GM18951 (cell line): ENCODE measurements at regions not wholly inside any gene's neighbourhood (a gene's known extent, or its start where the extent isn't known, plus 50 kb on each side); places are given as distances from the start of the nearest gene placed in this dataset.
"Not testable (repeated sequence)": the region's sequence is repeated elsewhere in the genome, so short reads cannot be mapped to it uniquely, and the experiment has no call there.

Experiments used
- POLR2A ChIP-seq: IDR thresholded peaks from 4 replicates; pipeline ENCODE4 v1.6.1; 2011; ENCODE audit warnings: mild to moderate bottlenecking; ENCODE audit not compliant: insufficient read length, insufficient read depth; ENCODE audit errors: extremely low read depth
- in situ Hi-C: fragments of 300-500 bp; cut with MboI; formaldehyde crosslinking; loops from one replicate; pipeline ENCODE4 v1.12.0; 2022; ENCODE audit warnings: low sequenced_read_pairs, mixed read lengths, inconsistent platforms; ENCODE audit not compliant: unreplicated experiment

GRCh38 chr3:24545887-24546286 lies 51.2 kb upstream of the THRB start:
- no peak for TF ChIP-seq POLR2A
- in situ Hi-C loops: no loop called here

DNA sequence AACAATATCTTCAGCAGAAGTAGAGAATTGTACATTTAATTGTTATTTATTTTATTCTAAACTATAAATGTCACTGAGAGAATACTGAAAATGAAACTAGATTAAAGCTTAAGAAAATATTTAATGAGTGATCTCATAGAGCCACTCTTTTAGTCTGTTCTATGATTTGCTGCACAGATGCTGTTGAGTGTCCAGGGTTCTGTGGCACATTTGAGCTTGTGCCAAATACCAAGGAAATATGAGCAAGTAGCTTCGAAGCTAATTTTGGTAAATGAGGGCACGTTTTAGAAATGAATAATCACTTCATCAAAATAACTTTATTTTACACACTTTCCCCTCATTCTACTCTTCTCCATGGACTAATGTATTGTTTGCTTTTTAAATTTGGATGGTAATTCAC lies 53.6 kb upstream of the THRB start:
- no peak for TF ChIP-seq POLR2A
- in situ Hi-C loops: no loop called here

GRCh38 chr3:24550588-24550987 lies 55.9 kb upstream of the THRB start:
- no peak for TF ChIP-seq POLR2A
- in situ Hi-C loops: no loop called here

- in situ Hi-C loops: no loop called here
- TF ChIP-seq POLR2A: no peak
These were observed 57.0 kb upstream of the THRB start for GRCh38 chr3:24551626-24552025.

GRCh38 chr3:24562895-24563294 lies 68.2 kb upstream of the THRB start:
- no peak for TF ChIP-seq POLR2A
- in situ Hi-C loops: no loop called here

DNA sequence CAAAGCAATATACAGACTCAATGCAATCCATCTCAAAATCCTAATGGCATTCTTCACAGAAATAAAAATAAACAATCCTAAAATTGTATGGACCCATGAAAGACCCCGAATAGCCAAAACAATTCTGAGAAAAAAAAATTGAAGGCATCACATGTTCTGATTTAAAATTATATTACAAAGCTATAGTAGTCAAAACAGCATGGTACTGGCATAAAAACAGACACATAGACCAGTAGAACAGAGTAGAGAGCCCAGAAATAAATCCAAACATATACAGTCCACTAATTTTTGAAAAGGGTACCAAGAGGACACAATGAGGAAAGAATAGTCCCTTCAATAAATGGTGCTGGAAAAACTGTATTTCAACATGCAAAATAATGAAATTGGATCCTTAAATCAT lies 70.4 kb upstream of the THRB start:
- TF ChIP-seq POLR2A: no peak
- in situ Hi-C loops: no loop called here

DNA sequence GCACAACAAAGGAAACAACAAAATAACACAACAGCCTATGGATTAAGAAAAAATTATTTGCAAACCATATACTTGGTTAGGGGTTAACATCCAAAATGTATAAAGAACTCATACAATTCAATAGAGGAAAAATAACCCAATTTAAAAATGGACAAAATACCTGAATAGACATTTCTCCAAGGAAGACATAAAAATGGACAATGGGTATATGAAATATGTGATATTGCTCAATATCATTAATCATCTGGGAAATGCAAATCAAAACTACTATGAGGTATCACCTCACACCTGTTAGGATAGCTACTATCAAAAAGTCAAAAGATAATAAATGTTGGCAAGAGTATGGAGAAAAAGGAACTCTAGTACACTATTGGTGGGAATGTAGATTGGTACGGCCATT lies 71.0 kb upstream of the THRB start:
- no peak for TF ChIP-seq POLR2A
- in situ Hi-C loops: no loop called here

GRCh38 chr3:24566927-24567326 lies 72.3 kb upstream of the THRB start:
- in situ Hi-C loops: no loop called here
- no peak for TF ChIP-seq POLR2A

GRCh38 chr3:24572409-24572808 lies 77.8 kb upstream of the THRB start:
- in situ Hi-C loops: not testable (repeated sequence)

GRCh38 chr3:24573576-24573975 lies 78.9 kb upstream of the THRB start:
- in situ Hi-C loops: no loop called here
- TF ChIP-seq POLR2A: no peak

- TF ChIP-seq POLR2A: no peak
- in situ Hi-C loops: no loop called here
These were observed 83.7 kb upstream of the THRB start for GRCh38 chr3:24578324-24578723.

- in situ Hi-C loops: no loop called here
- TF ChIP-seq POLR2A: no peak
These were observed 84.3 kb upstream of the THRB start for GRCh38 chr3:24578951-24579421.

DNA sequence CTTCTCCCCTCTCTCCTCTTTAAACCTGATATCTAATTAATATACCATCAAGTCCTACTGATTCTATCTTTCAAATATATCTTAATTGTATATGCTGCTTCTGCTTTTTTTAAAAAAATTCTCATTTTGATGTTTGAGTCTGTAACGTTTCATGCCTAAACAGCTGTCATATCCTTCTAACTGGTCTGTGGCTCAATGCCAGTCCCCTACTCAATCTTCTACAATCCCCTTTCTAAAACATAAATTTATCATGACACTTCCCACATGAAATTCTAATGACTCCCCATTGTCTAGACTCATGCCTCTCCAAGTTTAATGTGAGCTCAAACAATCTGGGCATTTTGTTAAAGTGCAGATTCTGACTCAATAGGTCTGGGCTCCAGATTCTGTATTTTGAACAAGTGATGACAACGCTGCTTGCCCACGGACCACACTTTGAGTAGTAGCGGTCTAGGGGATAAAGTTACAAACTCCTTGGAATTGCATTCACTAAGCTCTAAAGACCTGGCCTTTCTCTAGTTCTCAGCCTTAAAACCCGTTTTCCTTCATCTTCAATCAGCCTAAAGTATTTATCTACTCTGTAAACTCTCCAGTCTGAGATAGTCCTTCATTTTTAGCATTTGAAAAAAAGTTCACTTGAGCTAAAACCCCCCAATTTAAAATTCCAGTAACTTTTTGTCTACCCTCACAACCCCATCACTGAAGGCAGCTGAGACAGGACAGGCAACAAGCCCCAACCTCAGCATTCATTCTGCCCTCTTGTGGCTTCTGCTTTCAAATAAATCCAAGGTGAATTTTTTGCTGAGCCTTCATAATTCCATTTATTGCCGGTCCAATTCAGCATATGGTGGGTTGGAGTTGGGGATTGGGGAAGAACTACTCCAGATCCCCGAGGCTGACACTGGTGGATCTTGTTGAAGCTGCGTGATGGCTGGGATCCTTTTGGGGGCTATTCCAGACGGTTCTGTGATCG lies 88.1 kb upstream of the THRB start:
- in situ Hi-C loops: no loop called here
- no peak for TF ChIP-seq POLR2A

DNA sequence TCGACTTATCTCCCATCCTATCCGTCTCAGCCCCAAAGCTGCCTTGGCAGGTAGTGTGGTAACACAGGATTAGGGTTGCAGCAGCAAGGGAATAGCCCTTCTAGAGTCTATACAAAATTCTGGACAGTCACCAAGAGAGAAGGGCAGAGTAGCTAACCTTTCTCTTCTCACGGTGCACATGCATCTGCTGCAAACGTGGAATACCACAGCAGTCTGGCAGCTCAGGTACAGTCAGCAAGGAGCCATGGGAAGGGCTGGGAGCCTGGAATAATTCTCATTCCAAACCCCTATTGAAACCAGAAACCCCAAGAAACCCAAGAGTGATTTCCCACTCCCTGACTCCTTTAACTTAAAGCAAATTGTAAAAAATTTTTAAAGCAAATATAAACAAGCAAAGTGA lies 92.3 kb upstream of the THRB start:
- in situ Hi-C loops: no loop called here
- no peak for TF ChIP-seq POLR2A
